WTC11 (cell line): ENCODE measurements at regions not wholly inside any gene's neighbourhood (a gene's known extent, or its start where the extent isn't known, plus 50 kb on each side); places are given as distances from the start of the nearest gene placed in this dataset.

Experiments
- CTCF ChIP-seq: fragments of 200-600 bp; IDR thresholded peaks from 2 replicates; pipeline ENCODE4 v1.8.0; 2022; ENCODE audit warnings: antibody characterized with exemption
- TF ChIP-seq, protein P1 (sequence below): sonication (generic); formaldehyde crosslinking; IDR thresholded peaks from 2 replicates; pipeline ENCODE4 v1.8.0; 2022; ENCODE audit warnings: mild to moderate bottlenecking, missing genetic modification reagents

DNA sequence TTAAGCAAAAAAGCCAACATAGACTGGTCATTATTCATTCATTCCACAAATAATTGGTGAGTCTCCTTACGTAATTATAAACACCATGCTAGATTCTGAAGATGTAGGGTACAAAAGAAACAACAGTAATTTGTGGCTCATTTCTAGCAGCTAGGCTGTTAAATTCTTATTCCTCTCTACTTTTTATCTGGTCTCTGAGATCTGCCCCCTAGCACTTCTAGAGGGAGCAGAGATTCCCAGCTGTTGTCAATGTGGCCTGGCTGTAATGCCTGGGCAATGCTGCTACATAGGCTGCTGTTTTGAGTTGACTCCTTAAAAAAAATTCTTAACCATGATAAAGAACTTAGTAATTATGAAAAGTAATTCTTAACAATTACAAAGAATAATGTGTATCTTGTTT is 434.9 kb upstream of the THRB start:
- TF ChIP-seq CTCF: no peak
- TF ChIP-seq, protein P1, sequence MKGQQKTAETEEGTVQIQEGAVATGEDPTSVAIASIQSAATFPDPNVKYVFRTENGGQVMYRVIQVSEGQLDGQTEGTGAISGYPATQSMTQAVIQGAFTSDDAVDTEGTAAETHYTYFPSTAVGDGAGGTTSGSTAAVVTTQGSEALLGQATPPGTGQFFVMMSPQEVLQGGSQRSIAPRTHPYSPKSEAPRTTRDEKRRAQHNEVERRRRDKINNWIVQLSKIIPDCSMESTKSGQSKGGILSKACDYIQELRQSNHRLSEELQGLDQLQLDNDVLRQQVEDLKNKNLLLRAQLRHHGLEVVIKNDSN (CRISPR knock-in tag): no peak
